ENCODE measurements at regions not wholly inside any gene's neighbourhood (a gene's known extent, or its start where the extent isn't known, plus 50 kb on each side); places are given as distances from the start of the nearest gene placed in this dataset.
A peak's percentile ranks its signal among the peaks of the same experiment; 100 is the strongest.

GRCh38 chr6:14472986-14473337, 355.4 kb downstream of the CD83 start:
- no peak overlapping the region for H3K27ac ChIP-seq (ENCODE audit: low read depth, low read length)
- H3K4me3 ChIP-seq (ENCODE audit: low read length) = no peak overlapping the region
- H3K36me3 ChIP-seq (ENCODE audit: control insufficient read depth, low read length) = no peaks in the 10 kb centered on the region
- TF ChIP-seq CTCF (IDR thresholded peaks at IDR 0.05; ENCODE audit: low read depth, low read length, poor library complexity, severe bottlenecking) (no peak), EZH2phosphoT487 (IDR thresholded peaks at IDR 0.05; ENCODE audit: borderline replicate concordance, low read length) (no peak)
- H3K9me2 ChIP-seq (replicated peaks; ENCODE audit: control insufficient read depth, low read length) = no peaks in the 10 kb centered on the region
- H3K4me1 ChIP-seq (ENCODE audit: control insufficient read depth, low read length) = peaks cover 10% of the 10 kb centered on the region
- H3K79me2 ChIP-seq (ENCODE audit: control insufficient read depth, low read length) = no peaks in the 10 kb centered on the region
- H4K20me1 ChIP-seq (ENCODE audit: control insufficient read depth, insufficient read depth, low read depth, low read length) = no peaks in the 10 kb centered on the region
- H3K4me2 ChIP-seq (ENCODE audit: low read length) = peak overlapping the region; percentile 7; the same call in 1 of the 2 replicates
- no peaks in the 10 kb centered on the region for H3K27me3 ChIP-seq (ENCODE audit: control insufficient read depth, low read length)
- no peaks in the 10 kb centered on the region for H3F3A ChIP-seq (ENCODE audit: control insufficient read depth, insufficient read depth)
- H3K9me3 ChIP-seq (ENCODE audit: control insufficient read depth, insufficient read depth, low read length) = no peaks in the 10 kb centered on the region; the same call in 1 of the 2 replicates

- peaks cover 10% of the 10 kb centered on the region for H3K4me1 ChIP-seq (ENCODE audit: control insufficient read depth, low read length)
- no peaks in the 10 kb centered on the region for H3K79me2 ChIP-seq (ENCODE audit: control insufficient read depth, low read length)
- H3K9me3 ChIP-seq (ENCODE audit: control insufficient read depth, insufficient read depth, low read length) = no peaks in the 10 kb centered on the region
- H3F3A ChIP-seq (ENCODE audit: control insufficient read depth, insufficient read depth) = no peaks in the 10 kb centered on the region
- no peak overlapping the region for H3K4me2 ChIP-seq (ENCODE audit: low read length)
- no peaks in the 10 kb centered on the region for H3K27me3 ChIP-seq (ENCODE audit: control insufficient read depth, low read length)
- H3K27ac ChIP-seq (ENCODE audit: low read depth, low read length) = no peak overlapping the region
- no peaks in the 10 kb centered on the region for H4K20me1 ChIP-seq (ENCODE audit: control insufficient read depth, insufficient read depth, low read depth, low read length)
- TF ChIP-seq EZH2phosphoT487 (IDR thresholded peaks at IDR 0.05; ENCODE audit: borderline replicate concordance, low read length) = no peak
- no peak for TF ChIP-seq CTCF (IDR thresholded peaks at IDR 0.05; ENCODE audit: low read depth, low read length, poor library complexity, severe bottlenecking)
- no peaks in the 10 kb centered on the region for H3K9me2 ChIP-seq (replicated peaks; ENCODE audit: control insufficient read depth, low read length)
- H3K4me3 ChIP-seq (ENCODE audit: low read length) = no peak overlapping the region
- no peaks in the 10 kb centered on the region for H3K36me3 ChIP-seq (ENCODE audit: control insufficient read depth, low read length)
Measured at GRCh38 chr6:14474816-14475215, 357.2 kb downstream of the CD83 start.

GRCh38 chr6:14475306-14475705, 357.7 kb downstream of the CD83 start:
- peaks cover 10% of the 10 kb centered on the region for H3K4me1 ChIP-seq (ENCODE audit: control insufficient read depth, low read length)
- no peaks in the 10 kb centered on the region for H3K36me3 ChIP-seq (ENCODE audit: control insufficient read depth, low read length)
- H3K4me2 ChIP-seq (ENCODE audit: low read length) = no peak overlapping the region
- H3K27ac ChIP-seq (ENCODE audit: low read depth, low read length) = no peak overlapping the region
- H3K27me3 ChIP-seq (ENCODE audit: control insufficient read depth, low read length) = no peaks in the 10 kb centered on the region
- TF ChIP-seq EZH2phosphoT487 (IDR thresholded peaks at IDR 0.05; ENCODE audit: borderline replicate concordance, low read length) (no peak), CTCF (IDR thresholded peaks at IDR 0.05; ENCODE audit: low read depth, low read length, poor library complexity, severe bottlenecking) (no peak)
- H3K4me3 ChIP-seq (ENCODE audit: low read length) = no peak overlapping the region
- H3K9me3 ChIP-seq (ENCODE audit: control insufficient read depth, insufficient read depth, low read length) = no peaks in the 10 kb centered on the region
- H3K79me2 ChIP-seq (ENCODE audit: control insufficient read depth, low read length) = no peaks in the 10 kb centered on the region
- H3F3A ChIP-seq (ENCODE audit: control insufficient read depth, insufficient read depth) = no peaks in the 10 kb centered on the region
- no peaks in the 10 kb centered on the region for H3K9me2 ChIP-seq (replicated peaks; ENCODE audit: control insufficient read depth, low read length)
- H4K20me1 ChIP-seq (ENCODE audit: control insufficient read depth, insufficient read depth, low read depth, low read length) = no peaks in the 10 kb centered on the region
